Gastroesophageal sphincter (tissue), 4 donors: ENCODE measurements at regions not wholly inside any gene's neighbourhood (a gene's known extent, or its start where the extent isn't known, plus 50 kb on each side); places are given as distances from the start of the nearest gene placed in this dataset.

ENCODE experiments used
- ATAC-seq: fragments of 150-250 bp; one replicate; pipeline ENCODE4 v1.9.1; 2016; ENCODE audit warnings: mild to moderate bottlenecking, moderate library complexity
- H3K27ac ChIP-seq, 4 donors: fragments of 200-600 bp; sonication (generic) in 3 of 4; 1 replicate in 3 of 4; 2 replicates in 1 of 4; pipeline ENCODE4 v1.5.1; 2016 to 2019
- H3K27me3 ChIP-seq: fragments of 200-600 bp; sonication (generic); one replicate; pipeline ENCODE4 v1.5.1; 2019
- H3K36me3 ChIP-seq, 2 donors: fragments of 200-600 bp; sonication (generic); one replicate each; pipeline ENCODE4 v1.5.1; 2019; ENCODE audit warnings: control low read depth in 1 of 2
- H3K4me1 ChIP-seq, 3 donors: fragments of 200-600 bp; sonication (generic); 1 replicate in 2 of 3; 2 replicates in 1 of 3; pipeline ENCODE4 v1.5.1; 2016 to 2019; ENCODE audit warnings: control low read depth in 2 of 3
- H3K4me3 ChIP-seq, 2 donors: fragments of 200-600 bp; sonication (generic); one replicate each; pipeline ENCODE4 v1.5.1; 2019; ENCODE audit warnings: mild to moderate bottlenecking in 1 of 2, moderate library complexity in 1 of 2
- H3K9me3 ChIP-seq, 3 donors: fragments of 200-600 bp; sonication (generic); one replicate each; pipeline ENCODE4 v1.5.1; 2017 to 2019; ENCODE audit warnings: control low read depth in 2 of 3
- CTCF ChIP-seq, 4 experiments: fragments of 200-600 bp in 2 of 4; fragments of 450-650 bp in 2 of 4; sonication (generic) in 1 of 4; IDR thresholded peaks; one replicate each; pipeline ENCODE4 v1.5.1; 2017 to 2019; ENCODE audit warnings: antibody characterized with exemption in 4 of 4, mild to moderate bottlenecking in 2 of 4, moderate library complexity in 2 of 4
- EP300 ChIP-seq: sonication (generic); formaldehyde crosslinking; IDR thresholded peaks from one replicate; pipeline ENCODE4 v1.6.1; 2017; ENCODE audit warnings: antibody characterized with exemption, mild to moderate bottlenecking
- POLR2A ChIP-seq, 2 donors: fragments of 450-650 bp; IDR thresholded peaks; one replicate each; pipeline ENCODE4 v1.6.1; 2017; ENCODE audit warnings: antibody characterized with exemption in 2 of 2, mild to moderate bottlenecking in 2 of 2, moderate library complexity in 1 of 2
- POLR2AphosphoS5 ChIP-seq: sonication (generic); formaldehyde crosslinking; IDR thresholded peaks from one replicate; pipeline ENCODE4 v1.6.1; 2017; ENCODE audit warnings: antibody characterized with exemption
- WGBS, 2 donors: methylation state at CpG; one replicate each; pipeline ENCODE4 v1.1.5; 2018; ENCODE audit warnings: low coverage in 1 of 2; 5-methylcytosine and 5-hydroxymethylcytosine counted together

- Histone ChIP-seq H3K4me3 (no peak overlapping the region), H3K27ac (no peak overlapping the region), H3K4me1 (peaks cover 0 to 4% (median 0%) of the 10 kb centered on the region in 3 donors), H3K27me3 (no peaks in the 10 kb centered on the region), H3K36me3 (no peaks in the 10 kb centered on the region), H3K9me3 (no peaks in the 10 kb centered on the region)
- no peak for ATAC-seq
- no peak for TF ChIP-seq POLR2AphosphoS5
- TF ChIP-seq EP300 = no peak
- no peak for TF ChIP-seq POLR2A (IDR thresholded peaks at IDR 0.05)
- TF ChIP-seq CTCF (IDR thresholded peaks at IDR 0.05) = no peak
- WGBS, 2 donors = 63% methylated on average over 1 of the region's 7 CpGs; no CpG with 5 or more reads in 1 of the 2 donors
These were observed 168.0 kb upstream of the THRB start for GRCh38 chr3:24662449-24663345.

- 91% methylated on average over 4 of the region's 6 CpGs; no CpG with 5 or more reads in 1 of the 2 donors for WGBS, 2 donors
- ATAC-seq = no peak
- Histone ChIP-seq H3K9me3 (no peaks in the 10 kb centered on the region), H3K36me3 (no peaks in the 10 kb centered on the region), H3K27me3 (no peaks in the 10 kb centered on the region), H3K27ac (no peak overlapping the region), H3K4me3 (no peak overlapping the region), H3K4me1 (no peaks in the 10 kb centered on the region)
- TF ChIP-seq CTCF (IDR thresholded peaks at IDR 0.05) = no peak
- no peak for TF ChIP-seq EP300
- no peak for TF ChIP-seq POLR2A (IDR thresholded peaks at IDR 0.05)
These were observed 168.8 kb upstream of the THRB start for GRCh38 chr3:24663406-24663805.

DNA sequence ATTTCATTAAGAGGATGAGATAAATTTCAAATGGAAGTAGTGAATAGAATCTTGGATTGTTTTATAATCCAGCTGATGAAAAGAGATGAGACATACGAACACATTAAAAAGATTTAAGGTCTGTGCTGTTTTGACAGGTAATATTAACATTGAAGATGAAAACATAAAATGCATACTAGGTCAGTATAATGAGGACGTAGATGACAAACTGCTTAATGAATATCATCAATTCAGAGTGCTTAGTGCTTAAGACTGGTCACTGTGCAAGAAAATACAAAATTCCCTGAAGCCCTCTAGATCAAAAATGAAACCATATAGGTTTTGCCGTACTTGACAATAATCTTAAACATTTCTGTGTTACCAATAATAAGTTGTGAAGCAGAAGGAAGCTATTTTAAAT, 173.4 kb upstream of the THRB start:
- WGBS, 2 donors = 53 to 77% methylated on average over 3 of the region's 3 CpGs
- TF ChIP-seq POLR2AphosphoS5 (no peak), CTCF (IDR thresholded peaks at IDR 0.05) (no peak), EP300 (no peak), POLR2A (IDR thresholded peaks at IDR 0.05) (no peak)
- Histone ChIP-seq H3K36me3 (no peaks in the 10 kb centered on the region), H3K4me3 (no peak overlapping the region), H3K27ac (no peak overlapping the region), H3K27me3 (no peaks in the 10 kb centered on the region), H3K9me3 (no peaks in the 10 kb centered on the region), H3K4me1 (no peaks in the 10 kb centered on the region)
- ATAC-seq = no peak

GRCh38 chr3:24670871-24671270, 176.2 kb upstream of the THRB start:
- Histone ChIP-seq H3K4me3 (no peak overlapping the region), H3K27ac (no peak overlapping the region), H3K4me1 (no peaks in the 10 kb centered on the region), H3K27me3 (no peaks in the 10 kb centered on the region), H3K9me3 (no peaks in the 10 kb centered on the region), H3K36me3 (no peaks in the 10 kb centered on the region)
- no peak for TF ChIP-seq POLR2A (IDR thresholded peaks at IDR 0.05)
- no peak for TF ChIP-seq EP300
- no peak for TF ChIP-seq POLR2AphosphoS5
- TF ChIP-seq CTCF (IDR thresholded peaks at IDR 0.05) = no peak
- ATAC-seq = no peak
- WGBS, 2 donors = 71 to 94% methylated on average over 2 to 3 of the region's 3 CpGs

DNA sequence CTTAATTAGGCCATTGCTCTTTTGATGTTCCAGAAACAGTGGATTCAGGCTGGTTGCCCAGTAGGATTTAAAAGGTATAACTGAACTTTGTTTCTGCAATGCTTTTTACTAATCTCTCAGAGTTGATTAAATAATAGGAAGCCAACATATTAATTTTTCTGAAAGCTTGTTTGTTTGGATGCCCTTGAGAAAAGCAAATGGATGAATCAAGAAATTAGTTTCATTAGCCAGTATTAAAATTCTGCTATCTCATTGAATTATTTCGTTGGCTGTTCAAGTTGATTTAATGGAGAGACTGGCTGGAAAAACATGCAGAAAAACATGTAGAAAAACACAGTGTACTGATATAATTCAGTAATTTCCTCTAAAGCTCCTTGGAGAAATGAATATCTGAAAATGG, 178.9 kb upstream of the THRB start:
- no peak for ATAC-seq
- Histone ChIP-seq H3K27me3 (no peaks in the 10 kb centered on the region), H3K36me3 (no peaks in the 10 kb centered on the region), H3K9me3 (no peaks in the 10 kb centered on the region), H3K4me1 (peaks cover 0 to 10% (median 0%) of the 10 kb centered on the region in 3 donors), H3K27ac (no peak overlapping the region), H3K4me3 (no peak overlapping the region)
- no peak for TF ChIP-seq POLR2A (IDR thresholded peaks at IDR 0.05)
- TF ChIP-seq POLR2AphosphoS5 = no peak
- TF ChIP-seq EP300 = no peak
- no peak for TF ChIP-seq CTCF (IDR thresholded peaks at IDR 0.05)
- 77 to 100% methylated on average over 1 of the region's 1 CpG for WGBS, 2 donors
